Coronary artery (tissue), 2 donors: ENCODE measurements at regions not wholly inside any gene's neighbourhood (a gene's known extent, or its start where the extent isn't known, plus 50 kb on each side); places are given as distances from the start of the nearest gene placed in this dataset.
"Not testable (repeated sequence)": the region's sequence is repeated elsewhere in the genome, so short reads cannot be mapped to it uniquely, and the experiment has no call there.

Experiments
- DNase-seq: peaks from one replicate; pipeline ENCODE4 v3.0.0-alpha.2; 2017; ENCODE audit warnings: low spot score
- H3K27ac ChIP-seq, 2 donors: fragments of 200-600 bp; sonication (generic); one replicate each; pipeline ENCODE4 v1.5.1; 2016 to 2019
- H3K4me3 ChIP-seq: fragments of 200-600 bp; sonication (generic); 2 replicates; pipeline ENCODE4 v1.5.1; 2016; ENCODE audit warnings: mild to moderate bottlenecking, moderate library complexity
- TF ChIP-seq, protein P1 (sequence below): fragments of 200-600 bp; sonication (generic); IDR thresholded peaks from one replicate; pipeline ENCODE4 v1.5.1; 2019; ENCODE audit warnings: antibody characterized with exemption

DNA sequence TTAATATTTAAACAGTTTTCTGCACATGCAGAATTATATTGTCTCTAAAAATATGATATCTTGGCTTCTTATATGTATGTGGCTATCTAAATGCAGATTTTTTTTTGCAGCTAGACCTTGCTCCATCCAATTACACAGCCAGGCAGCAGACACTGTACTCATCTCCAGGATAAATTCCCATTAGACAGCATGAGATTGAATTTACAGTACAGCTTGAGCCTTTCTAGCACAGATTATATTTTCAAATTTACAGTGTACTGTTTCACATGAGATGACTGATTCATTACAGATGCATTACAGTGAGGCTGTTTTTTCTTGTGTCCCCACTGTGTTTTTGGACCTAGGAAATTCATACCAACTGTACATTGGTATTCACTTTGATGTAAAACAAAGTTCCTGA is 134.9 kb downstream of the OTOL1 start:
- H3K4me3 ChIP-seq: no peak overlapping the region
- TF ChIP-seq, protein P1, sequence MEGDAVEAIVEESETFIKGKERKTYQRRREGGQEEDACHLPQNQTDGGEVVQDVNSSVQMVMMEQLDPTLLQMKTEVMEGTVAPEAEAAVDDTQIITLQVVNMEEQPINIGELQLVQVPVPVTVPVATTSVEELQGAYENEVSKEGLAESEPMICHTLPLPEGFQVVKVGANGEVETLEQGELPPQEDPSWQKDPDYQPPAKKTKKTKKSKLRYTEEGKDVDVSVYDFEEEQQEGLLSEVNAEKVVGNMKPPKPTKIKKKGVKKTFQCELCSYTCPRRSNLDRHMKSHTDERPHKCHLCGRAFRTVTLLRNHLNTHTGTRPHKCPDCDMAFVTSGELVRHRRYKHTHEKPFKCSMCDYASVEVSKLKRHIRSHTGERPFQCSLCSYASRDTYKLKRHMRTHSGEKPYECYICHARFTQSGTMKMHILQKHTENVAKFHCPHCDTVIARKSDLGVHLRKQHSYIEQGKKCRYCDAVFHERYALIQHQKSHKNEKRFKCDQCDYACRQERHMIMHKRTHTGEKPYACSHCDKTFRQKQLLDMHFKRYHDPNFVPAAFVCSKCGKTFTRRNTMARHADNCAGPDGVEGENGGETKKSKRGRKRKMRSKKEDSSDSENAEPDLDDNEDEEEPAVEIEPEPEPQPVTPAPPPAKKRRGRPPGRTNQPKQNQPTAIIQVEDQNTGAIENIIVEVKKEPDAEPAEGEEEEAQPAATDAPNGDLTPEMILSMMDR: no peak
- H3K27ac ChIP-seq: no peak overlapping the region
- no peak for DNase-seq

DNA sequence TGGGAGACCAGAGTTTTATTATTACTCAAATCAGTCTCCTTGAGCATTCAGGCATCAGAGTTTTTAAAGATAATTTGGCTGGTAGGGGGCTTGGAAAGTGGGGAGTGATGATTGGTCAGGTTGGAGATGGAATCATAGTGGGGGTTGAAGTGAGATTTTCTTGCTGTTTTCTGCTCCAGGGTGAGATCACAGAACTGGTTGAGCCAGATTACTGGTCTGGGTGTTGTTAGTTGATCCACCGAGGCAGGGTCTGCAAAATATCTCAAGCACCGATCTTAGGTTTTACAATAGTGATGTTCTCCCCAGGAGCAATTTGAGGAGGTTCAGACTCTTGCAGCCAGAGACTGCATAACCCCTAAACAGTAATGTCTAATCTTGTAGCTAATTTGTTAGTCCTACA is 141.0 kb downstream of the OTOL1 start:
- Histone ChIP-seq H3K4me3 (no peak overlapping the region), H3K27ac (no peak overlapping the region)
- no peak for DNase-seq
- TF ChIP-seq, protein P1: no peak

DNA sequence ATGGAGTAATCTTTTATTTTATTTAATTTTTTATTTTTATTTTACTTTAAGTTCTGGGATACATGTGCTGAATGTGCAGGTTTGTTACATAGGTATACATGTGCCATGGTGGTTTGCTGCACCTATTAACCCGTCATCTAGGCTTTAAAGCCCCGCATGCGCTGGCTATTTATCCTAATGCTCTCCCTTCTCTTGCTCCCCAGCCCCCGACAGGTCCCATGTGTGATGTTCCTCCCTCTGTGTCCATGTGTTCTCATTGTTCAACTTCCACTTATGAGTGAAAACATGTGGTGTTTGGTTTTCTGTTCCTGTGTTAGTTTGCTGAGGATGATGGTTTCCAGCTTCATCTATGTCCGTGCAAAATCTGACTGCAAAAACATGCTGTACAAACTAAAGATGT is 142.5 kb downstream of the OTOL1 start:
- not testable (repeated sequence) for DNase-seq, H3K4me3 ChIP-seq, H3K27ac ChIP-seq

- Histone ChIP-seq H3K4me3 (no peak overlapping the region), H3K27ac (no peak overlapping the region)
- TF ChIP-seq, protein P1: no peak
- no peak for DNase-seq
Measured at GRCh38 chr3:161640181-161640580, 143.6 kb downstream of the OTOL1 start.

- TF ChIP-seq, protein P1: no peak
- DNase-seq: no peak
Measured at GRCh38 chr3:161641287-161641686, 144.7 kb downstream of the OTOL1 start.

GRCh38 chr3:161644891-161645635 is 148.5 kb downstream of the OTOL1 start:
- DNase-seq: no peak
- Histone ChIP-seq H3K27ac (no peak overlapping the region), H3K4me3 (no peak overlapping the region)
- TF ChIP-seq, protein P1: no peak

More at GRCh38 chr3:161641287-161641686, 144.7 kb downstream of the OTOL1 start:
- Histone ChIP-seq H3K27ac (no peak overlapping the region), H3K4me3 (no peak overlapping the region)

GRCh38 chr3:161647936-161648470 is 151.4 kb downstream of the OTOL1 start:
- DNase-seq: no peak
- Histone ChIP-seq H3K4me3 (no peak overlapping the region), H3K27ac (no peak overlapping the region)
- TF ChIP-seq, protein P1: no peak
